ENCODE measurements at regions not wholly inside any gene's neighbourhood (a gene's known extent, or its start where the extent isn't known, plus 50 kb on each side); places are given as distances from the start of the nearest gene placed in this dataset.

DNA sequence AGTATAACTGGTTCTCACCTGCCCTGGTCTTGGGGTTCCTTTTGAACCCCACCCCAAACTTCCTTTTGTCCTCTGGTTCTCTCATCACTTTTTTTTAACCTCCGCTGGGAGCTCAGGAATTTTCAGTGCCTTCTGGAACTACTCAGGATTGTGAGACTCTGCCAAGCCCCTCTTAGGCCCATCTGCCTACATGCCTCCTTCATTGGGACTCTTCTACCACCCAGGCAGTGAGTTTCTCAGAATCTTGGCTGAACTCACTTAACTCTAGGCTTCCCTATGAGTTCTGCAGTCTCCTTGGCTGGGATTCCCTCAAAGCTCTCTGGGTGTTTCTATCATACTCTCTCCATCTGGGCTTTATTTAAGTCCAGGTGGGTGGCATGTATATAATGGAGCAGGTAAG, 86.3 kb downstream of the MDH1 start:
- TF ChIP-seq, protein P1, sequence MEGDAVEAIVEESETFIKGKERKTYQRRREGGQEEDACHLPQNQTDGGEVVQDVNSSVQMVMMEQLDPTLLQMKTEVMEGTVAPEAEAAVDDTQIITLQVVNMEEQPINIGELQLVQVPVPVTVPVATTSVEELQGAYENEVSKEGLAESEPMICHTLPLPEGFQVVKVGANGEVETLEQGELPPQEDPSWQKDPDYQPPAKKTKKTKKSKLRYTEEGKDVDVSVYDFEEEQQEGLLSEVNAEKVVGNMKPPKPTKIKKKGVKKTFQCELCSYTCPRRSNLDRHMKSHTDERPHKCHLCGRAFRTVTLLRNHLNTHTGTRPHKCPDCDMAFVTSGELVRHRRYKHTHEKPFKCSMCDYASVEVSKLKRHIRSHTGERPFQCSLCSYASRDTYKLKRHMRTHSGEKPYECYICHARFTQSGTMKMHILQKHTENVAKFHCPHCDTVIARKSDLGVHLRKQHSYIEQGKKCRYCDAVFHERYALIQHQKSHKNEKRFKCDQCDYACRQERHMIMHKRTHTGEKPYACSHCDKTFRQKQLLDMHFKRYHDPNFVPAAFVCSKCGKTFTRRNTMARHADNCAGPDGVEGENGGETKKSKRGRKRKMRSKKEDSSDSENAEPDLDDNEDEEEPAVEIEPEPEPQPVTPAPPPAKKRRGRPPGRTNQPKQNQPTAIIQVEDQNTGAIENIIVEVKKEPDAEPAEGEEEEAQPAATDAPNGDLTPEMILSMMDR (IDR thresholded peaks at IDR 0.05; ENCODE audit: low read depth, low read length): no peak
- no peak for DNase-seq (ENCODE audit: low read depth, low spot score)
- no peak overlapping the region for H3K4me3 ChIP-seq (ENCODE audit: low read depth, low read length)
- in situ Hi-C loops (cut with HindIII; ENCODE audit: low sequenced_read_pairs): no loop called here

DNA sequence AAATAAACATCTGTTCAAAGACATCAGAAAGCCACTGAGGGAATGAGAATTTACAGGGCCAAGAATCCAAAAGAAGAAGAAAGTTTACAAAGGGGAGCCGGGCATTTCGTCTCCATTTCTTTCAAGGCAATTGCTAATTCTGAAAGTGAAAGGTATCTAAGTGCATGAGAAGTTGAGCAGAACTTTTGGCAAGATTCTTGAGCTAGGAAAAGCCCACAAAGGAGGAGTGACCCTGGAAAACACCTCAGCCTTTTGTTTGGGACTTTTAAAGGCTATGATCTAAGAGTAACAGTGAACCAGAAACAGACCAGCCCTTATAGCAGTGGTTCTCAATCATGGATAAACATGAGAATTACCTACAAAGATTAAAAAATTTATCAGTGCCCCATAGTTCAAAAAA, 87.4 kb downstream of the MDH1 start:
- TF ChIP-seq, protein P1 (IDR thresholded peaks at IDR 0.05; ENCODE audit: low read depth, low read length): no peak
- DNase-seq (ENCODE audit: low read depth, low spot score): no peak
- in situ Hi-C loops (cut with HindIII; ENCODE audit: low sequenced_read_pairs): no loop called here
- H3K4me3 ChIP-seq (ENCODE audit: low read depth, low read length): no peak overlapping the region

DNA sequence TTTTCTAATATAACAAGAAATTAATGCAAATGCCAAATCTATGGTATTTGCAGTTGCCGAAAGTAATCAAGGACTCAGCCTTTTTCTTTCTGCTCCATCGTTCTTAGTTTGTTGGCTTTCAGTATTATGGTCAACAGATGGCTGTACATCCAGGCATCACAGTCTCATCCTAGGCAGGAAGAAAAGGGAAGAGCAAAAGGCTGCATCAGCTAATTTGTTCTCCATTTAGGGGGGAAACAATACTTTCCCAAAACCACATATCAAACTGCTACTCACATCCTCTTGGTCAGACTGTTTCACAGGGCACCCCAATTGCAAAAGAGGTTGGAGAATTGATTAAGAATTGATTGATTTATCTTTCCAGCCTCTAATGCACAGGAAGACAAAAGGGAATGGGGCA, 89.3 kb downstream of the MDH1 start:
- TF ChIP-seq, protein P1 (IDR thresholded peaks at IDR 0.05; ENCODE audit: low read depth, low read length): no peak
- DNase-seq (ENCODE audit: low read depth, low spot score): no peak
- H3K4me3 ChIP-seq (ENCODE audit: low read depth, low read length): no peak overlapping the region
- in situ Hi-C loops (cut with HindIII; ENCODE audit: low sequenced_read_pairs): no loop called here

DNA sequence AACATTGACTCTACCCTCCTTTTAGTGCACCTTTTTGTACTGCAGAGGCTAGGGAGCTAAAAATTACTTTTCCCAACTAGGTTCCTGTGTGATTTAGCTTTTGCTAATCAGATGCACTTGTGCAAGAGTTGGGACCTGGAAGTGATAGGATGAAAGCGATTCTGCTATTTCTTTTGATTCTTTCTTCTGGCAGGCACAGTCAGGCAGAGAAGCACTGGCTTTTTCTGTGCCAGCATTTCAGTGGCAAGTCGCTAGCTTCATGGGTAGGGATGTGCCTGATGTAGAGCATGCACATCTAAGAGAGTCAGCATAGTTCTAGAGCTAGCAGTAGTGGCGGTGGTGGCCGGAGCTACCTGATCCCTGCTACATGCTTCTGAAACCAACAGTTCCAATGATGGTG, 89.8 kb downstream of the MDH1 start:
- TF ChIP-seq, protein P1 (IDR thresholded peaks at IDR 0.05; ENCODE audit: low read depth, low read length): no peak
- in situ Hi-C loops (cut with HindIII; ENCODE audit: low sequenced_read_pairs): no loop called here
- no peak overlapping the region for H3K4me3 ChIP-seq (ENCODE audit: low read depth, low read length)
- DNase-seq (ENCODE audit: low read depth, low spot score): no peak

DNA sequence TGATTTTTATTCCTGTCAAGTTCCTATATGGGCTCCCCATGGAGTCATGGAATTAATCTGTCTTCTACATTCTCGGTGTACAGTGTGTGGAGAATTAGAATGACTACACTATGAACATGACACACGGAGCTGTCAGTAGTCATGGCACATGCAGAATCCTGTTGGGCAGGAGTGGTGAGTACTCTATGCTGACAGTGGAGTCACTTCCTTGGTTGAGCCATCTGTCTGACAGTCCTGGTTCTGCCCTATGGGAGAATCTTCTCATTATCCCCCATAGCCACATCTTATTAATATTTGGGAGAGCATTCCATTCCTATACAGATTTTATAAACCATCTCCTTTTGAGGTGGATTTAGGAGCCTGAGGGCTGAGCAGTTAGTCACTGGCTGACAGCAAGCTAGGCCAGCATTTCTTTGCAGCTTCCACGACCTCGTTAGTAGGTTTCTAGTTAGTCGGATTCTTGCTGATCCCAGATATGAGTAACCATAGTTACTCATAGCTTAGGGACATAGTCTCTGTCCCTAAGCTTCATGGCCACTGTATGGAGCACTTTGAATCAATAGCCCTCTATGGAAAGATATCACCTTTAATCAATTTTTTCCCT, 90.6 kb downstream of the MDH1 start:
- DNase-seq (ENCODE audit: low read depth, low spot score): no peak
- no peak overlapping the region for H3K4me3 ChIP-seq (ENCODE audit: low read depth, low read length)
- TF ChIP-seq, protein P1 (IDR thresholded peaks at IDR 0.05; ENCODE audit: low read depth, low read length): no peak
- in situ Hi-C loops (cut with HindIII; ENCODE audit: low sequenced_read_pairs): no loop called here

DNA sequence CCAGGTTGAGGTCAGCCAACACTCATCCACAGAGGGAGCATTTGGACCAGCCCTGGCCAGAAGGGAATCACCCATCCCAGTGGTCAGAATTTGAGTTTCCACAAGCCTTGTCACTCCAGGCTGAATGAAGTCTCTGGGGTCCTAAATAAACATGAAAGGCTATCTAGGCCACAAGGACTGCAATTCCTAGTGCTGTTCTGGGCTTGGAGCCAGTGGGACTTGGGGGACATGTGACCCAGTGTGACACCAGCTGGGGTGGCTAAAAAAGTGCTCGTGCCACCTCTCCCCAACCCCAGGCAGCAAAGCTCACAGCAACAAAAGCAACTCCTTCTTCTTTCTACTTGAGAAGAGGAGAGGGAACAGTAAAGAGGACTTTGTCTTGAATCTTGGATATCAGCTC, 91.7 kb downstream of the MDH1 start:
- DNase-seq (ENCODE audit: low read depth, low spot score): no peak
- in situ Hi-C loops (cut with HindIII; ENCODE audit: low sequenced_read_pairs): no loop called here
- no peak overlapping the region for H3K4me3 ChIP-seq (ENCODE audit: low read depth, low read length)

More for the DNA sequence above, 91.7 kb downstream of the MDH1 start:
- TF ChIP-seq, protein P1 (IDR thresholded peaks at IDR 0.05; ENCODE audit: low read depth, low read length): no peak
